ENCODE measurements at regions not wholly inside any gene's neighbourhood (a gene's known extent, or its start where the extent isn't known, plus 50 kb on each side); places are given as distances from the start of the nearest gene placed in this dataset.

DNA sequence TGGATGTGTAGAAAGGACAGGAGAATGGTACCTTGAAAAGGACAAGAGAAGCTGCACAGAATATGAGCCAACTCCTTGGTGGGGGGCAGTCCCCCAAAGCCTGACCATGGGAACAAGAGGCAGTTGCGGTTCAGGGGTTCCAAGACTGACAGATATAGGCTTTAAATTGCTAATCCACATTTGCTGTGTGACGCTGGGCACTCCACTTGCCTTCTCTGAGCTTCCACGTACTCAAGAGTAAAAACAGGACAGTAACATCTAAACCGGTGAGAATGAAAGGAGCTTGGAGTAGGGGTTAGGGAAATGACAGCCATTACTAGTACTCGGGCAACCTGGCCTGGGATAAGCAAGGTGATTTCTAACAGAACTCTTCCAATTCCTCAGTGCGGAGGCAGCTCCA, 57.9 kb upstream of the LRFN2 start:
- DNase-seq (ENCODE audit: low read depth in 4 of 4, low spot score in 3 of 4) = no peak

DNA sequence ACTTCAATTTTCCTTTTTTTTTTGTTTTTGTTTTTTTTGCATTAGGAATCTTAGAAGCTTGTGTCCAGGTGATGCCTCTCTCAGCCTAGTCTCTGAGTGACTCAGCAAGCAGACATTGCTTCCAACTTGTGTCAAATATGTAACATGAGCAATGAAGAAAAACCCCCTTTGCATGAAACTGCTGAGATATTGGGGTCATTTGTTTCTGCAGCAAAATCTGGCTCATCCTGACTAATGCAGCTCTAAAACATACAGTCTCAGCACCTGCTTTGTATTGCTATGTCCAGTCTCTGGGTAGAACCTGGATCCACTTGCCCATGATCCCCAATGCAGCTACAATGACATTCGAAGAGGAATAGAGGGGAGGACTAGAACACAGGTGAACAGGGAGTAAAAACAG, 55.7 kb upstream of the LRFN2 start:
- no peak for DNase-seq (ENCODE audit: low read depth in 4 of 4, low spot score in 3 of 4)

DNA sequence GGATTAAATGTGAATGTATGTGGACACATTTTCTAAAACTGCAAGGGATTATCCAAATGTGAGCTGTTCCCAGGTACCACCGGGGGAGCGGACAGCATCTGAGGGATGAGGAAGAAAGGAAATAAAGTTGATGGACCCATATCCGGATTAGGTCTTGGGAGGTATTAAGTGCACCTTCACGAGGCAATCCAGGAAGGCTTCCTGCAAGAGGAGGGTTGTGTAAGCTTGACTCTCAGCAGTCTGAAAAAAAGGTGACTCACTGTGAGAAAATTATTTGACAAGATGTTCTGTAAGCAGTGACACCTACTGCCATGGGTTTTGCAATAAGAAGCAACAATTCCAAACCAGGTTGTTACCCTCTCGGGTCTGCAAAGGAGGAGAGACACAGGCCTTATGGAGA, 55.0 kb upstream of the LRFN2 start:
- no peak for DNase-seq (ENCODE audit: low read depth in 4 of 4, low spot score in 3 of 4)

DNA sequence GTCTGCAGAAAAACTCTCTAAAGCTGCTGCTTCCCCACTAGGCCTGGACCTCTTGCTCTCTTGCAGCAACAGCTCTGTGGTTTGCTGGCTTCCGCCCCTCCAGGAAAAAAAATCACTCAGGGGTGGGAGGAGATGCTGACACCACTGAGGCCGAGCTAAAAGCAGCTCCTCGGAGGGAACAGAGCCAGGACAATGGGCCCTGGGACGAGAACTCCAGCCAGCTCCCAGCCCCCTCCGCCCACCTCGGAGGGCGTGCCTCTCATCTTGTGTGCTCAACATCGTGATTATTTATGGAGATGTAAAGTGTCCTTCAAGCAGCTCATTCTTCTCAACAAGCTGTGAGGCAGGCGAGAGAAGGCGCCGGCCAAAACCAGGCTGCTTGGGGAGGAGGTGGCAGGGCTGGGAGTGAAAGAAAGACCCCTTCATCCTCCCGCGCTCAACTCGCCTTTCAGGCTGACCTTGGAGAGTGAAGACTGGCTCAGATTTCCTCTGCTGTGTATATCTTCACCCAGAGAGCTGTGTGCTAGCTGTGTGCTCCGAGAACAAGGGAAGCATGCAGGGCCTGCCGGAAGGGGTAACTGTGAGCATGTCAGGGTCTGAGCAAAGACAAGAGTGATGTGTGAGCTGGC, 53.5 kb upstream of the LRFN2 start:
- DNase-seq (ENCODE audit: low read depth in 4 of 4, low spot score in 3 of 4) = peak in 1 of 4 donors; percentile 49

All from right renal pelvis (tissue), 4 donors.